ENCODE measurements at regions not wholly inside any gene's neighbourhood (a gene's known extent, or its start where the extent isn't known, plus 50 kb on each side); places are given as distances from the start of the nearest gene placed in this dataset.

DNA sequence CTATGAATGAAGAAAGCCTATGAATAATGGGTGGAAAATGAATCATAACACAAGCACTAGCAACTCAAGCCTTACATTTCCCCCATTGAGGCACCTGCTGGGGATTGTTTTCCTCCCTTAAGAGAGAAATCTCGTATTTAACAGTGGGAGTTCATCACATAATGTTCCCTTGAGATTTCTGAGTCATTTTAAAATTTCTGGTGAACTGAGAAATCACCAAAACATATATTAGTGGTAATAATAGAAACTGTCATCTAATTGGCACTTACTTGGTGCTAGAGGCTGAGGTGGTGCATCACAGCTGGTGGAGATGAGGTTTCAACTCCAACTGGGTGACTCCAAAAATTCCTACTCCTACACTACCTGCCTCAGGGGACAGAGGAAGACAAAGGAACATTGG is 561.3 kb upstream of the LCORL start:
- TF ChIP-seq EZH2phosphoT487 (IDR thresholded peaks at IDR 0.05; ENCODE audit: borderline replicate concordance, low read length) = no peak
- TF ChIP-seq, protein P1, sequence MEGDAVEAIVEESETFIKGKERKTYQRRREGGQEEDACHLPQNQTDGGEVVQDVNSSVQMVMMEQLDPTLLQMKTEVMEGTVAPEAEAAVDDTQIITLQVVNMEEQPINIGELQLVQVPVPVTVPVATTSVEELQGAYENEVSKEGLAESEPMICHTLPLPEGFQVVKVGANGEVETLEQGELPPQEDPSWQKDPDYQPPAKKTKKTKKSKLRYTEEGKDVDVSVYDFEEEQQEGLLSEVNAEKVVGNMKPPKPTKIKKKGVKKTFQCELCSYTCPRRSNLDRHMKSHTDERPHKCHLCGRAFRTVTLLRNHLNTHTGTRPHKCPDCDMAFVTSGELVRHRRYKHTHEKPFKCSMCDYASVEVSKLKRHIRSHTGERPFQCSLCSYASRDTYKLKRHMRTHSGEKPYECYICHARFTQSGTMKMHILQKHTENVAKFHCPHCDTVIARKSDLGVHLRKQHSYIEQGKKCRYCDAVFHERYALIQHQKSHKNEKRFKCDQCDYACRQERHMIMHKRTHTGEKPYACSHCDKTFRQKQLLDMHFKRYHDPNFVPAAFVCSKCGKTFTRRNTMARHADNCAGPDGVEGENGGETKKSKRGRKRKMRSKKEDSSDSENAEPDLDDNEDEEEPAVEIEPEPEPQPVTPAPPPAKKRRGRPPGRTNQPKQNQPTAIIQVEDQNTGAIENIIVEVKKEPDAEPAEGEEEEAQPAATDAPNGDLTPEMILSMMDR (IDR thresholded peaks at IDR 0.05; ENCODE audit: low read depth, low read length, poor library complexity, severe bottlenecking) = no peak
- no peaks in the 10 kb centered on the region for H4K20me1 ChIP-seq (ENCODE audit: control insufficient read depth, insufficient read depth, low read depth, low read length)
- H3K9me2 ChIP-seq (replicated peaks; ENCODE audit: control insufficient read depth, low read length) = no peaks in the 10 kb centered on the region
- H3K4me1 ChIP-seq (ENCODE audit: control insufficient read depth, low read length) = no peaks in the 10 kb centered on the region
- no peak overlapping the region for H3K4me3 ChIP-seq (ENCODE audit: low read length)
- H3F3A ChIP-seq (ENCODE audit: control insufficient read depth, insufficient read depth) = no peaks in the 10 kb centered on the region
- no peak overlapping the region for H3K27ac ChIP-seq (ENCODE audit: low read depth, low read length)
- no peak overlapping the region for H3K4me2 ChIP-seq (ENCODE audit: low read length)
- H3K9me3 ChIP-seq (ENCODE audit: control insufficient read depth, insufficient read depth, low read length) = no peaks in the 10 kb centered on the region
- no peaks in the 10 kb centered on the region for H3K36me3 ChIP-seq (ENCODE audit: control insufficient read depth, low read length)
- no peaks in the 10 kb centered on the region for H3K79me2 ChIP-seq (ENCODE audit: control insufficient read depth, low read length)
- H3K27me3 ChIP-seq (ENCODE audit: control insufficient read depth, low read length) = peaks cover 6% of the 10 kb centered on the region

DNA sequence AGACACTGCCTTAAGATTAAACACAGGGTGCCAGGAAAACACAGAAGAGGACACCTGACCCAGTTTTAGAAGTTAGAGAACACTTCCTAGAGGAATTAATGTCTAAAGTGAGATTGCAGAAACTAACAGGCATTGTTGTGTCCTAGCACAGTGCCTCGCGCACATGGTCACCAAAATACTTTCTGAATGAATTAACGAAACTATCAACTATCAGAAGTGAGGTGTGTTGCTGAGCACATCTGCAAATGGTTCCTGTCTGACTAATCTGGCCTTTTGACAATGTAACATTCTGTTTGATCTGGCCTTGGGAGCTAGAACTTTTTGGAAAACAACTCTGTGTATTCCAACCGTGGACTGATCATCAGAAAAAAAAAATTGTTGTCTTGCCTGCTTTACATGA is 556.8 kb upstream of the LCORL start:
- H3F3A ChIP-seq (ENCODE audit: control insufficient read depth, insufficient read depth) = no peaks in the 10 kb centered on the region
- H3K36me3 ChIP-seq (ENCODE audit: control insufficient read depth, low read length) = no peaks in the 10 kb centered on the region
- H3K9me3 ChIP-seq (ENCODE audit: control insufficient read depth, insufficient read depth, low read length) = no peaks in the 10 kb centered on the region
- H4K20me1 ChIP-seq (ENCODE audit: control insufficient read depth, insufficient read depth, low read depth, low read length) = no peaks in the 10 kb centered on the region
- no peaks in the 10 kb centered on the region for H3K9me2 ChIP-seq (replicated peaks; ENCODE audit: control insufficient read depth, low read length)
- no peak overlapping the region for H3K4me3 ChIP-seq (ENCODE audit: low read length)
- H3K4me2 ChIP-seq (ENCODE audit: low read length) = no peak overlapping the region
- no peaks in the 10 kb centered on the region for H3K79me2 ChIP-seq (ENCODE audit: control insufficient read depth, low read length)
- TF ChIP-seq EZH2phosphoT487 (IDR thresholded peaks at IDR 0.05; ENCODE audit: borderline replicate concordance, low read length) = no peak
- TF ChIP-seq, protein P1 (IDR thresholded peaks at IDR 0.05; ENCODE audit: low read depth, low read length, poor library complexity, severe bottlenecking) = no peak
- H3K4me1 ChIP-seq (ENCODE audit: control insufficient read depth, low read length) = no peaks in the 10 kb centered on the region
- H3K27ac ChIP-seq (ENCODE audit: low read depth, low read length) = no peak overlapping the region
- H3K27me3 ChIP-seq (ENCODE audit: control insufficient read depth, low read length) = peaks cover 6% of the 10 kb centered on the region

DNA sequence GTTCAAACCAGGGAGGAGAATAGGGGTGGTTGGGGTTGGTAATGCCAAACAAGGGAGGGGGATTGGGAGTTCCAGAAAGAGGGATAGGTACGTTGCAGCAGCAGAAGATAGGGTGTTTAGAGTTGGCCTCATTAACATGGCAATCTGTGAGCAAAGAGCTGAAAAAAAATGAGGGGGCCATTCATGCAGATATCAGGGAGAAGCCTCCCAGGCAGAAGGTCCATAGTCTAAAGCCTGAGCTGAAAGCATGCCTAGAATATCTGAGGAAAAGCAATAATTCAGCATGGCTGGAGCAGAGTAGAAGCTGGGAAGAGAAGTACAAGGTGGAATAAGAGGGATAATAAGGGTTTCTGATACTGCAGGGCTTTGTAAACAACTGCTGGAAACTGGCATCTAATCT is 550.9 kb upstream of the LCORL start:
- Histone ChIP-seq H3K79me2 (ENCODE audit: control insufficient read depth, low read length) (no peaks in the 10 kb centered on the region), H4K20me1 (ENCODE audit: control insufficient read depth, insufficient read depth, low read depth, low read length) (no peaks in the 10 kb centered on the region), H3K4me2 (ENCODE audit: low read length) (no peak overlapping the region), H3K27me3 (ENCODE audit: control insufficient read depth, low read length) (no peaks in the 10 kb centered on the region), H3F3A (ENCODE audit: control insufficient read depth, insufficient read depth) (no peaks in the 10 kb centered on the region), H3K27ac (ENCODE audit: low read depth, low read length) (no peak overlapping the region), H3K9me2 (replicated peaks; ENCODE audit: control insufficient read depth, low read length) (no peaks in the 10 kb centered on the region), H3K9me3 (ENCODE audit: control insufficient read depth, insufficient read depth, low read length) (no peaks in the 10 kb centered on the region), H3K36me3 (ENCODE audit: control insufficient read depth, low read length) (no peaks in the 10 kb centered on the region), H3K4me3 (ENCODE audit: low read length) (no peak overlapping the region), H3K4me1 (ENCODE audit: control insufficient read depth, low read length) (no peaks in the 10 kb centered on the region)
- no peak for TF ChIP-seq EZH2phosphoT487 (IDR thresholded peaks at IDR 0.05; ENCODE audit: borderline replicate concordance, low read length)
- TF ChIP-seq, protein P1 (IDR thresholded peaks at IDR 0.05; ENCODE audit: low read depth, low read length, poor library complexity, severe bottlenecking) = no peak

Measured in DOHH2 (cell line).